GM12878 (cell line): ENCODE measurements at regions not wholly inside any gene's neighbourhood (a gene's known extent, or its start where the extent isn't known, plus 50 kb on each side); places are given as distances from the start of the nearest gene placed in this dataset.

Experiments
- BACH1 ChIP-seq: fragments of 450-650 bp; IDR thresholded peaks from 2 replicates; pipeline ENCODE4 v1.6.1; 2017; ENCODE audit warnings: mild to moderate bottlenecking, borderline replicate concordance
- BRCA1 ChIP-seq: IDR thresholded peaks from 2 replicates; pipeline ENCODE4 v1.6.1; 2011; ENCODE audit warnings: low read depth, low read length, improper control_type of control experiment
- CBFB ChIP-seq: IDR thresholded peaks from 2 replicates; pipeline ENCODE4 v1.6.1; 2016; ENCODE audit warnings: antibody characterized with exemption, low read depth
- E2F4 ChIP-seq: IDR thresholded peaks from 2 replicates; pipeline ENCODE4 v1.6.1; 2012; ENCODE audit warnings: low read depth, low read length, improper control_type of control experiment
- EP300 ChIP-seq, 2 experiments: fragments of 150-350 bp in 1 of 2; IDR thresholded peaks; 2 replicates each; pipeline ENCODE4 v1.6.1; 2011 to 2012; ENCODE audit warnings: low read depth in 2 of 2, low read length in 2 of 2, borderline replicate concordance in 1 of 2, improper control_type of control experiment in 1 of 2, inconsistent platforms in 1 of 2; ENCODE audit not compliant: control insufficient read depth in 1 of 2
- EZH2 ChIP-seq: IDR thresholded peaks from 2 replicates; pipeline ENCODE4 v1.6.1; 2012; ENCODE audit warnings: low read depth, mild to moderate bottlenecking, control low read depth, inconsistent platforms, low read length, borderline replicate concordance; ENCODE audit not compliant: control insufficient read depth
- FOXK2 ChIP-seq: fragments of 450-650 bp; IDR thresholded peaks from 2 replicates; pipeline ENCODE4 v1.6.1; 2017; ENCODE audit warnings: mild to moderate bottlenecking, moderate library complexity
- HDAC2 ChIP-seq: fragments of 200-600 bp; sonication (generic); IDR thresholded peaks from 2 replicates; pipeline ENCODE4 v1.6.1; 2017
- HDGF ChIP-seq: fragments of 450-650 bp; IDR thresholded peaks from 2 replicates; pipeline ENCODE4 v1.6.1; 2016; ENCODE audit warnings: antibody characterized with exemption
- IKZF2 ChIP-seq, 2 experiments: fragments of 450-650 bp; IDR thresholded peaks; 2 replicates each; pipeline ENCODE4 v1.6.1; 2017; ENCODE audit warnings: mild to moderate bottlenecking in 2 of 2, moderate library complexity in 2 of 2
- KLF5 ChIP-seq: fragments of 450-650 bp; IDR thresholded peaks from 2 replicates; pipeline ENCODE4 v1.6.1; 2014; ENCODE audit warnings: mild to moderate bottlenecking; ENCODE audit not compliant: partially characterized antibody
- LARP7 ChIP-seq: fragments of 450-650 bp; IDR thresholded peaks from 2 replicates; pipeline ENCODE4 v1.6.1; 2017; ENCODE audit warnings: mild to moderate bottlenecking
- MTA3 ChIP-seq: IDR thresholded peaks from 2 replicates; pipeline ENCODE4 v1.6.1; 2012; ENCODE audit warnings: low read length, inconsistent platforms, borderline replicate concordance
- NBN ChIP-seq: fragments of 450-650 bp; IDR thresholded peaks from 2 replicates; pipeline ENCODE4 v1.6.1; 2016
- POLR2AphosphoS2 ChIP-seq: IDR thresholded peaks from 2 replicates; pipeline ENCODE4 v1.6.1; 2011; ENCODE audit warnings: low read depth, mild to moderate bottlenecking, low read length, improper control_type of control experiment, moderate library complexity
- RELA ChIP-seq: fragments of 450-650 bp; IDR thresholded peaks from 2 replicates; pipeline ENCODE4 v1.8.0; 2014; ENCODE audit warnings: borderline replicate concordance; ENCODE audit not compliant: partially characterized antibody
- SIN3A ChIP-seq: IDR thresholded peaks from 2 replicates; pipeline ENCODE4 v1.6.1; 2012; ENCODE audit warnings: low read depth, low read length, improper control_type of control experiment
- SMARCA5 ChIP-seq: fragments of 450-650 bp; IDR thresholded peaks from 2 replicates; pipeline ENCODE4 v1.6.1; 2017; ENCODE audit warnings: mild to moderate bottlenecking
- TAF1 ChIP-seq: IDR thresholded peaks from 2 replicates; pipeline ENCODE4 v1.6.1; 2011; ENCODE audit warnings: mild to moderate bottlenecking, low read depth, low read length, borderline replicate concordance
- ZBTB4 ChIP-seq: fragments of 450-650 bp; formaldehyde crosslinking; IDR thresholded peaks from 2 replicates; pipeline ENCODE4 v1.4.0; 2022; ENCODE audit warnings: mild to moderate bottlenecking, moderate library complexity
- TF ChIP-seq, protein P1 (sequence below): fragments of 450-650 bp; IDR thresholded peaks from 2 replicates; pipeline ENCODE4 v1.6.1; 2017; ENCODE audit warnings: mild to moderate bottlenecking, moderate library complexity
- TF ChIP-seq, protein P2 (sequence below): IDR thresholded peaks from 2 replicates; pipeline ENCODE4 v1.6.1; 2011; ENCODE audit warnings: low read depth, mild to moderate bottlenecking, low read length, moderate library complexity, borderline replicate concordance; ENCODE audit errors: extremely low read depth
- TF ChIP-seq, protein P3 (sequence below): IDR thresholded peaks from 2 replicates; pipeline ENCODE4 v1.6.1; 2012; ENCODE audit warnings: low read length, inconsistent platforms

GRCh38 chr5:89435347-89435746 is 552.4 kb upstream of the MEF2C start (continued):
- TF ChIP-seq, protein P1, sequence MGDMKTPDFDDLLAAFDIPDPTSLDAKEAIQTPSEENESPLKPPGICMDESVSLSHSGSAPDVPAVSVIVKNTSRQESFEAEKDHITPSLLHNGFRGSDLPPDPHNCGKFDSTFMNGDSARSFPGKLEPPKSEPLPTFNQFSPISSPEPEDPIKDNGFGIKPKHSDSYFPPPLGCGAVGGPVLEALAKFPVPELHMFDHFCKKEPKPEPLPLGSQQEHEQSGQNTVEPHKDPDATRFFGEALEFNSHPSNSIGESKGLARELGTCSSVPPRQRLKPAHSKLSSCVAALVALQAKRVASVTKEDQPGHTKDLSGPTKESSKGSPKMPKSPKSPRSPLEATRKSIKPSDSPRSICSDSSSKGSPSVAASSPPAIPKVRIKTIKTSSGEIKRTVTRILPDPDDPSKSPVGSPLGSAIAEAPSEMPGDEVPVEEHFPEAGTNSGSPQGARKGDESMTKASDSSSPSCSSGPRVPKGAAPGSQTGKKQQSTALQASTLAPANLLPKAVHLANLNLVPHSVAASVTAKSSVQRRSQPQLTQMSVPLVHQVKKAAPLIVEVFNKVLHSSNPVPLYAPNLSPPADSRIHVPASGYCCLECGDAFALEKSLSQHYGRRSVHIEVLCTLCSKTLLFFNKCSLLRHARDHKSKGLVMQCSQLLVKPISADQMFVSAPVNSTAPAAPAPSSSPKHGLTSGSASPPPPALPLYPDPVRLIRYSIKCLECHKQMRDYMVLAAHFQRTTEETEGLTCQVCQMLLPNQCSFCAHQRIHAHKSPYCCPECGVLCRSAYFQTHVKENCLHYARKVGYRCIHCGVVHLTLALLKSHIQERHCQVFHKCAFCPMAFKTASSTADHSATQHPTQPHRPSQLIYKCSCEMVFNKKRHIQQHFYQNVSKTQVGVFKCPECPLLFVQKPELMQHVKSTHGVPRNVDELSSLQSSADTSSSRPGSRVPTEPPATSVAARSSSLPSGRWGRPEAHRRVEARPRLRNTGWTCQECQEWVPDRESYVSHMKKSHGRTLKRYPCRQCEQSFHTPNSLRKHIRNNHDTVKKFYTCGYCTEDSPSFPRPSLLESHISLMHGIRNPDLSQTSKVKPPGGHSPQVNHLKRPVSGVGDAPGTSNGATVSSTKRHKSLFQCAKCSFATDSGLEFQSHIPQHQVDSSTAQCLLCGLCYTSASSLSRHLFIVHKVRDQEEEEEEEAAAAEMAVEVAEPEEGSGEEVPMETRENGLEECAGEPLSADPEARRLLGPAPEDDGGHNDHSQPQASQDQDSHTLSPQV: no peak
- TF ChIP-seq MTA3: peak; percentile 65; the same call in 1 of the 2 replicates
- TF ChIP-seq, protein P2, sequence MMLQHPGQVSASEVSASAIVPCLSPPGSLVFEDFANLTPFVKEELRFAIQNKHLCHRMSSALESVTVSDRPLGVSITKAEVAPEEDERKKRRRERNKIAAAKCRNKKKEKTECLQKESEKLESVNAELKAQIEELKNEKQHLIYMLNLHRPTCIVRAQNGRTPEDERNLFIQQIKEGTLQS: no peak
- TF ChIP-seq, protein P3, sequence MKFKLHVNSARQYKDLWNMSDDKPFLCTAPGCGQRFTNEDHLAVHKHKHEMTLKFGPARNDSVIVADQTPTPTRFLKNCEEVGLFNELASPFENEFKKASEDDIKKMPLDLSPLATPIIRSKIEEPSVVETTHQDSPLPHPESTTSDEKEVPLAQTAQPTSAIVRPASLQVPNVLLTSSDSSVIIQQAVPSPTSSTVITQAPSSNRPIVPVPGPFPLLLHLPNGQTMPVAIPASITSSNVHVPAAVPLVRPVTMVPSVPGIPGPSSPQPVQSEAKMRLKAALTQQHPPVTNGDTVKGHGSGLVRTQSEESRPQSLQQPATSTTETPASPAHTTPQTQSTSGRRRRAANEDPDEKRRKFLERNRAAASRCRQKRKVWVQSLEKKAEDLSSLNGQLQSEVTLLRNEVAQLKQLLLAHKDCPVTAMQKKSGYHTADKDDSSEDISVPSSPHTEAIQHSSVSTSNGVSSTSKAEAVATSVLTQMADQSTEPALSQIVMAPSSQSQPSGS: peak; percentile 69
- no peak for TF ChIP-seq SIN3A
- TF ChIP-seq NBN: peak; percentile 67; the same call in 1 of the 2 replicates
- peak; percentile 67; the same call in 1 of the 2 replicates for TF ChIP-seq TAF1
- no peak for TF ChIP-seq HDGF
- TF ChIP-seq KLF5: no peak
- TF ChIP-seq ZBTB4 (CRISPR knock-in tag): no peak
- TF ChIP-seq POLR2AphosphoS2: no peak
- no peak for TF ChIP-seq LARP7
- no peak for TF ChIP-seq HDAC2
- TF ChIP-seq SMARCA5: 0 out of 2 replicates have a peak, but pooled peaks have one; percentile 2
- TF ChIP-seq EP300 (IDR thresholded peaks at IDR 0.05; ENCODE audit: borderline replicate concordance in 1 of 2, control insufficient read depth in 1 of 2, low read depth in 2 of 2, low read length in 2 of 2): peak; percentile 50 to 87; a peak in 2 of 4 replicates
- peak; percentile 70; the same call in 1 of the 2 replicates for TF ChIP-seq CBFB
- no peak for TF ChIP-seq FOXK2
- peak; percentile 89 to 93 for TF ChIP-seq IKZF2 (IDR thresholded peaks at IDR 0.05)
- peak; percentile 56 for TF ChIP-seq RELA
- no peak for TF ChIP-seq E2F4
- TF ChIP-seq BACH1: no peak; the same call in 1 of the 2 replicates
- TF ChIP-seq EZH2: no peak
- TF ChIP-seq BRCA1: no peak
